RWPE2 (cell line): ENCODE measurements at regions not wholly inside any gene's neighbourhood (a gene's known extent, or its start where the extent isn't known, plus 50 kb on each side); places are given as distances from the start of the nearest gene placed in this dataset.

ENCODE experiments used
- ATAC-seq: fragments of 200-7000 bp; cut with Tn5 transposase; 3 replicates; pipeline ENCODE4 v1.9.1; 2021; ENCODE audit warnings: low read depth
- DNase-seq: peaks from one replicate; pipeline ENCODE4 v3.0.0-alpha.2; 2020; ENCODE audit warnings: low spot score
- H3K27ac ChIP-seq: fragments of 450-650 bp; 2 replicates; pipeline ENCODE4 v1.5.1; 2017; ENCODE audit warnings: mild to moderate bottlenecking; ENCODE audit not compliant: poor library complexity, severe bottlenecking
- H3K27me3 ChIP-seq: fragments of 250-450 bp; sonication (Bioruptor Pico); 2 replicates; pipeline ENCODE4 v1.5.1; 2021; ENCODE audit warnings: mild to moderate bottlenecking, moderate library complexity; ENCODE audit not compliant: insufficient read depth, poor library complexity, severe bottlenecking
- H3K36me3 ChIP-seq: fragments of 250-450 bp; sonication (Bioruptor Pico); 2 replicates; pipeline ENCODE4 v1.5.1; 2020; ENCODE audit warnings: low read depth, mild to moderate bottlenecking, moderate library complexity
- H3K4me1 ChIP-seq: fragments of 250-450 bp; sonication (Bioruptor Pico); 2 replicates; pipeline ENCODE4 v1.5.1; 2021; ENCODE audit warnings: mild to moderate bottlenecking, moderate library complexity; ENCODE audit not compliant: insufficient read depth, poor library complexity, severe bottlenecking
- H3K4me3 ChIP-seq: fragments of 250-450 bp; sonication (Bioruptor Pico); 2 replicates; pipeline ENCODE4 v1.5.1; 2021; ENCODE audit warnings: mild to moderate bottlenecking, moderate library complexity; ENCODE audit not compliant: severe bottlenecking
- H3K9me3 ChIP-seq: fragments of 250-450 bp; sonication (Bioruptor Pico); 2 replicates; pipeline ENCODE4 v1.5.1; 2021; ENCODE audit warnings: mild to moderate bottlenecking, moderate library complexity; ENCODE audit not compliant: severe bottlenecking
- TF ChIP-seq, protein P1 (sequence below): fragments of 450-650 bp; IDR thresholded peaks from one replicate; pipeline ENCODE4 v1.5.1; 2017; ENCODE audit warnings: mild to moderate bottlenecking, moderate library complexity; ENCODE audit not compliant: poor library complexity, severe bottlenecking

- no peak overlapping the region for H3K27ac ChIP-seq
- TF ChIP-seq, protein P1, sequence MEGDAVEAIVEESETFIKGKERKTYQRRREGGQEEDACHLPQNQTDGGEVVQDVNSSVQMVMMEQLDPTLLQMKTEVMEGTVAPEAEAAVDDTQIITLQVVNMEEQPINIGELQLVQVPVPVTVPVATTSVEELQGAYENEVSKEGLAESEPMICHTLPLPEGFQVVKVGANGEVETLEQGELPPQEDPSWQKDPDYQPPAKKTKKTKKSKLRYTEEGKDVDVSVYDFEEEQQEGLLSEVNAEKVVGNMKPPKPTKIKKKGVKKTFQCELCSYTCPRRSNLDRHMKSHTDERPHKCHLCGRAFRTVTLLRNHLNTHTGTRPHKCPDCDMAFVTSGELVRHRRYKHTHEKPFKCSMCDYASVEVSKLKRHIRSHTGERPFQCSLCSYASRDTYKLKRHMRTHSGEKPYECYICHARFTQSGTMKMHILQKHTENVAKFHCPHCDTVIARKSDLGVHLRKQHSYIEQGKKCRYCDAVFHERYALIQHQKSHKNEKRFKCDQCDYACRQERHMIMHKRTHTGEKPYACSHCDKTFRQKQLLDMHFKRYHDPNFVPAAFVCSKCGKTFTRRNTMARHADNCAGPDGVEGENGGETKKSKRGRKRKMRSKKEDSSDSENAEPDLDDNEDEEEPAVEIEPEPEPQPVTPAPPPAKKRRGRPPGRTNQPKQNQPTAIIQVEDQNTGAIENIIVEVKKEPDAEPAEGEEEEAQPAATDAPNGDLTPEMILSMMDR, result no peak
- H3K36me3 ChIP-seq, result no peaks in the 10 kb centered on the region
- no peak overlapping the region for H3K4me3 ChIP-seq
- H3K9me3 ChIP-seq, result no peaks in the 10 kb centered on the region
- H3K4me1 ChIP-seq, result no peaks in the 10 kb centered on the region
- DNase-seq, result no peak
- ATAC-seq, result no peak
- peaks cover 44% of the 10 kb centered on the region for H3K27me3 ChIP-seq
Observed at GRCh38 chr22:26916236-26916635, 258.8 kb downstream of the MIAT start.

GRCh38 chr22:26918226-26918625, 260.8 kb downstream of the MIAT start:
- no peak overlapping the region for H3K27ac ChIP-seq
- no peaks in the 10 kb centered on the region for H3K36me3 ChIP-seq
- DNase-seq, result no peak
- no peak for ATAC-seq
- TF ChIP-seq, protein P1, result no peak
- H3K4me1 ChIP-seq, result no peaks in the 10 kb centered on the region
- peaks cover 24% of the 10 kb centered on the region for H3K27me3 ChIP-seq
- no peaks in the 10 kb centered on the region for H3K9me3 ChIP-seq
- no peak overlapping the region for H3K4me3 ChIP-seq

DNA sequence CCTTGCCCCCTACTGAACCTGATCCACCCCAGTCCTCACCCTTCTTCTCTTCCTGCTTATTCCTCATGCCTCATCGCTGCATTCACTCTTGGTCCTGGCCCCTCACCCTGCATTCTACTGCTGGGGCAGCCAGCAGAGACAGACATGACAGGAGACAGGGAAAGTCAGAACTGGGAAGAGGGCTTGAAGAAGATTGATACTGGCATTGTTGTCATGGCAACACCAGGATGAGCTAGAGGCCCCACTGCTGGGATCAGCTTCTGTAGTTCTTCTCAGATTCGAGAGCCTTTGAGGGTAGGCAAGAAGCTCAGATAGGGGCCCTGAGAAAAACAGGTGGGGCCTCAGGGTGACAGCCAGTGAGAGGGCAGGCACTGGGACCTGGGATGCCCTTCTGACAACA, 264.3 kb downstream of the MIAT start:
- H3K27me3 ChIP-seq, result no peaks in the 10 kb centered on the region
- no peaks in the 10 kb centered on the region for H3K4me1 ChIP-seq
- DNase-seq, result no peak
- H3K36me3 ChIP-seq, result no peaks in the 10 kb centered on the region
- ATAC-seq, result no peak
- H3K9me3 ChIP-seq, result no peaks in the 10 kb centered on the region
- TF ChIP-seq, protein P1, result no peak
- H3K4me3 ChIP-seq, result no peak overlapping the region
- H3K27ac ChIP-seq, result no peak overlapping the region

DNA sequence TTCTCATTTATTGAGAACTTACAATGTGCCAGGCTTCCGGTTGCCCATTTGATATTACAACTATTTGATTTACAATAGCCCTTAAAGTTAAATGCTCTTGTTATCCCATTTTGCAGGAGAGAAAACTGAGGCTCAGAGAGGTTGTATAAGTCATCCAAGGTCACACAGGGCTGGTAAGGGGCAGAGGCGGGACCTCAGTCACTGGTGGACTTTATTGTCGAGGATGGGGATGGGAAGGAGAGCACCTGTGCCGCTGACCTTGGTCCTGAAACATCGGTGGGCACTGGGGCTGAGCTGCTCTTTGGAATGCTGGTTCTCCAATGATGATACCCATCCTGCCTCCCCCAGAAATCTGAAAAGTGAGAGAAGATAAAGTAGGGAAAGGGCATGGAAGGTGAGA, 265.4 kb downstream of the MIAT start:
- DNase-seq (no peak), ATAC-seq (no peak)
- Histone ChIP-seq H3K36me3 (no peaks in the 10 kb centered on the region), H3K27me3 (peaks cover 4% of the 10 kb centered on the region), H3K4me3 (no peak overlapping the region), H3K4me1 (no peaks in the 10 kb centered on the region), H3K9me3 (no peaks in the 10 kb centered on the region), H3K27ac (no peak overlapping the region)
- TF ChIP-seq, protein P1, result no peak

- Histone ChIP-seq H3K27ac (no peak overlapping the region), H3K27me3 (peaks cover 8% of the 10 kb centered on the region), H3K36me3 (no peaks in the 10 kb centered on the region), H3K4me3 (no peak overlapping the region), H3K9me3 (no peaks in the 10 kb centered on the region), H3K4me1 (no peaks in the 10 kb centered on the region)
- DNase-seq, result no peak
- TF ChIP-seq, protein P1, result no peak
- ATAC-seq, result no peak
Observed at GRCh38 chr22:26923531-26923930, 266.1 kb downstream of the MIAT start.
